ENCODE measurements at regions not wholly inside any gene's neighbourhood (a gene's known extent, or its start where the extent isn't known, plus 50 kb on each side); places are given as distances from the start of the nearest gene placed in this dataset.

DNA sequence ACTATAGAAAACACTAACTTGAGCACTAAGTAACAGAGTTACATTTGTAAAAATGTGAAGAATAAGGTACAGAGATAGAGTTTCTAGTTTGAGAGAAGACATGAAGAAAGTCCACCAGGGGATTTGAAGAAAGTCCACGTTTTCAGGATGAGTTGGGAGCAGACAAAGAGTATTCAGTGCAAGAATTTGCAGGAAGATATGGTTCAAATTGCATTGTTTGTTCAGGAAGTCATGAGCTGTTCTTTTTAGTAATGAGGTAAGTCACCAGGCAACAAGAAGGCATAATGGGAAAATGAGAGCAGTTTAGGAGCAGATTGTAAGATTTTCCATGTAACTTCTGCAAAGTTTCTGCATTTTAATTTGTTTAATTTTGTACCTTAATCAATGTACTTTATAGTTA is 618.0 kb downstream of the DACH1 start:
- TF ChIP-seq EP300 (IDR thresholded peaks at IDR 0.05; ENCODE audit: low read depth) (no peak), POLR2AphosphoS5 (IDR thresholded peaks at IDR 0.05) (no peak), POLR2A (IDR thresholded peaks at IDR 0.05) (no peak)
- TF ChIP-seq, protein P1, sequence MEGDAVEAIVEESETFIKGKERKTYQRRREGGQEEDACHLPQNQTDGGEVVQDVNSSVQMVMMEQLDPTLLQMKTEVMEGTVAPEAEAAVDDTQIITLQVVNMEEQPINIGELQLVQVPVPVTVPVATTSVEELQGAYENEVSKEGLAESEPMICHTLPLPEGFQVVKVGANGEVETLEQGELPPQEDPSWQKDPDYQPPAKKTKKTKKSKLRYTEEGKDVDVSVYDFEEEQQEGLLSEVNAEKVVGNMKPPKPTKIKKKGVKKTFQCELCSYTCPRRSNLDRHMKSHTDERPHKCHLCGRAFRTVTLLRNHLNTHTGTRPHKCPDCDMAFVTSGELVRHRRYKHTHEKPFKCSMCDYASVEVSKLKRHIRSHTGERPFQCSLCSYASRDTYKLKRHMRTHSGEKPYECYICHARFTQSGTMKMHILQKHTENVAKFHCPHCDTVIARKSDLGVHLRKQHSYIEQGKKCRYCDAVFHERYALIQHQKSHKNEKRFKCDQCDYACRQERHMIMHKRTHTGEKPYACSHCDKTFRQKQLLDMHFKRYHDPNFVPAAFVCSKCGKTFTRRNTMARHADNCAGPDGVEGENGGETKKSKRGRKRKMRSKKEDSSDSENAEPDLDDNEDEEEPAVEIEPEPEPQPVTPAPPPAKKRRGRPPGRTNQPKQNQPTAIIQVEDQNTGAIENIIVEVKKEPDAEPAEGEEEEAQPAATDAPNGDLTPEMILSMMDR (IDR thresholded peaks at IDR 0.05), result no peak
- Histone ChIP-seq H3K36me3 (no peaks in the 10 kb centered on the region), H3K9me3 (no peaks in the 10 kb centered on the region), H3K27ac (no peak overlapping the region), H3K4me3 (no peak overlapping the region), H3K27me3 (no peaks in the 10 kb centered on the region), H3K4me1 (no peaks in the 10 kb centered on the region)
- intact Hi-C loops (cut with DNase I; ENCODE audit: low total_unique reads) (no loop called here), in situ Hi-C loops (cut with MboI; ENCODE audit: low pct_ligation_motif_present in 1 of 4, low pct_unique_long_range_greater_than_20kb in 1 of 4, low sequenced_read_pairs in 3 of 4) (loop anchor here in 1 of 4 donors (25.0 kb wide), 1 partner anchor 112 kb away; no protein-coding TSS in a partner anchor)
- 38 to 43% methylated on average over 1 of the region's 1 CpG for WGBS, 2 donors (ENCODE audit: low coverage in 1 of 2)
- no peak for DNase-seq

DNA sequence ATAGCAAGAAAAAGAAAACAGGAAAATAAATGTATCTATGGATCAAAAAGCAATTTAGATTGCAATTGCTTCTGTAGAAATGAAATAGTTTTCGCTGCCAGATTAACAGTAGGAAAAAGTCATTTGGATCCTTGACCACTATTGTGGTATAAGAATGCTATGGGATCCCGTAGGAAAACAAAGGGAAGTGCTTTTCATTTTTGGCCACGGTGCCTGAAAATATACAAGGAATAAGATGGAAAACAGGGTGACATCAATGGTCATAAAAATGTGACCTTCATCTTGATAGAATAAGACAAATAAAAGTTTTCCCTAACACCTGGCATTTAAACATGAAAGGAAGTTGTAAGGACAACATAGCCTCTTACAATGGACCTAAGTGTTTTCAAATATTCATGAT is 622.8 kb downstream of the DACH1 start:
- Histone ChIP-seq H3K4me1 (no peaks in the 10 kb centered on the region), H3K27me3 (no peaks in the 10 kb centered on the region), H3K4me3 (no peak overlapping the region), H3K36me3 (no peaks in the 10 kb centered on the region), H3K9me3 (no peaks in the 10 kb centered on the region), H3K27ac (no peak overlapping the region)
- TF ChIP-seq, protein P1 (IDR thresholded peaks at IDR 0.05), result no peak
- TF ChIP-seq POLR2A (IDR thresholded peaks at IDR 0.05) (no peak), EP300 (IDR thresholded peaks at IDR 0.05; ENCODE audit: low read depth) (no peak), POLR2AphosphoS5 (IDR thresholded peaks at IDR 0.05) (no peak)
- in situ Hi-C loops (cut with MboI; ENCODE audit: low pct_ligation_motif_present in 1 of 4, low pct_unique_long_range_greater_than_20kb in 1 of 4, low sequenced_read_pairs in 3 of 4) (loop anchor here in 1 of 4 donors (25.0 kb wide), 1 partner anchor 107 kb away; no protein-coding TSS in a partner anchor), intact Hi-C loops (cut with DNase I; ENCODE audit: low total_unique reads) (no loop called here)
- WGBS, 2 donors (ENCODE audit: low coverage in 1 of 2), result 51 to 59% methylated on average over 3 of the region's 3 CpGs
- no peak for DNase-seq

- in situ Hi-C loops (cut with MboI; ENCODE audit: low pct_ligation_motif_present in 1 of 4, low pct_unique_long_range_greater_than_20kb in 1 of 4, low sequenced_read_pairs in 3 of 4), result loop anchor here in 1 of 4 donors (25.0 kb wide), 1 partner anchor 105 kb away; no protein-coding TSS in a partner anchor
- Histone ChIP-seq H3K9me3 (no peaks in the 10 kb centered on the region), H3K27ac (no peak overlapping the region), H3K4me3 (no peak overlapping the region), H3K27me3 (no peaks in the 10 kb centered on the region), H3K36me3 (no peaks in the 10 kb centered on the region), H3K4me1 (no peaks in the 10 kb centered on the region)
- 17 to 30% methylated on average over 2 to 4 of the region's 4 CpGs for WGBS, 2 donors (ENCODE audit: low coverage in 1 of 2)
- TF ChIP-seq POLR2AphosphoS5 (IDR thresholded peaks at IDR 0.05), result no peak
- no peak for TF ChIP-seq POLR2A (IDR thresholded peaks at IDR 0.05)
- no peak for TF ChIP-seq EP300 (IDR thresholded peaks at IDR 0.05; ENCODE audit: low read depth)
- TF ChIP-seq, protein P1 (IDR thresholded peaks at IDR 0.05), result no peak
- intact Hi-C loops (cut with DNase I; ENCODE audit: low total_unique reads), result no loop called here
- DNase-seq, result no peak
Observed at GRCh38 chr13:71242201-71242600, 624.8 kb downstream of the DACH1 start.

GRCh38 chr13:71240911-71241310 is 626.1 kb downstream of the DACH1 start:
- no peak for DNase-seq
- 63 to 78% methylated on average over 1 of the region's 1 CpG for WGBS, 2 donors (ENCODE audit: low coverage in 1 of 2)

More at GRCh38 chr13:71240911-71241310, 626.1 kb downstream of the DACH1 start:
- Histone ChIP-seq H3K27me3 (no peaks in the 10 kb centered on the region), H3K36me3 (no peaks in the 10 kb centered on the region), H3K27ac (no peak overlapping the region), H3K9me3 (no peaks in the 10 kb centered on the region), H3K4me3 (no peak overlapping the region), H3K4me1 (no peaks in the 10 kb centered on the region)
- in situ Hi-C loops (cut with MboI; ENCODE audit: low pct_ligation_motif_present in 1 of 4, low pct_unique_long_range_greater_than_20kb in 1 of 4, low sequenced_read_pairs in 3 of 4), result loop anchor here in 1 of 4 donors (25.0 kb wide), 1 partner anchor 104 kb away; no protein-coding TSS in a partner anchor
- TF ChIP-seq, protein P1 (IDR thresholded peaks at IDR 0.05), result peak in 3 of 5 experiments; percentile 13 to 26 (median 14)
- TF ChIP-seq POLR2AphosphoS5 (IDR thresholded peaks at IDR 0.05), result no peak
- intact Hi-C loops (cut with DNase I; ENCODE audit: low total_unique reads), result no loop called here
